GM06990 (cell line): ENCODE measurements at regions not wholly inside any gene's neighbourhood (a gene's known extent, or its start where the extent isn't known, plus 50 kb on each side); places are given as distances from the start of the nearest gene placed in this dataset.

Source experiments
- DNase-seq: peaks from one replicate; pipeline ENCODE4 v3.0.0-alpha.2; 2011; ENCODE audit not compliant: insufficient read length; ENCODE audit errors: extremely low read depth
- H3K27me3 ChIP-seq: replicated peaks from 2 replicates; pipeline ENCODE4 v1.6.0; 2011; ENCODE audit warnings: low read length; ENCODE audit not compliant: control insufficient read depth, insufficient read depth
- H3K36me3 ChIP-seq: 2 replicates; pipeline ENCODE4 v1.5.1; 2011; ENCODE audit warnings: low read length; ENCODE audit not compliant: control insufficient read depth, insufficient read depth
- H3K4me3 ChIP-seq: replicated peaks from 2 replicates; pipeline ENCODE4 v1.5.1; 2011; ENCODE audit warnings: low read depth, mild to moderate bottlenecking, control low read depth, low read length
- CTCF ChIP-seq: IDR thresholded peaks from 2 replicates; pipeline ENCODE4 v1.5.1; 2011; ENCODE audit warnings: low read length, control low read depth, mild to moderate bottlenecking, inconsistent platforms; ENCODE audit not compliant: insufficient read depth, poor library complexity, severe bottlenecking

GRCh38 chr6:4395386-4395785 lies 260.0 kb upstream of the ECI2 start:
- H3K27me3 ChIP-seq, result no peaks in the 10 kb centered on the region
- H3K4me3 ChIP-seq, result no peak overlapping the region
- no peak for TF ChIP-seq CTCF
- no peak for DNase-seq
- no peaks in the 10 kb centered on the region for H3K36me3 ChIP-seq

- H3K27me3 ChIP-seq, result no peaks in the 10 kb centered on the region
- TF ChIP-seq CTCF, result no peak
- H3K36me3 ChIP-seq, result no peaks in the 10 kb centered on the region
- no peak for DNase-seq
- H3K4me3 ChIP-seq, result no peak overlapping the region
Measured at GRCh38 chr6:4394786-4395185, 259.4 kb upstream of the ECI2 start.

- Histone ChIP-seq H3K27me3 (no peaks in the 10 kb centered on the region), H3K36me3 (no peaks in the 10 kb centered on the region), H3K4me3 (no peak overlapping the region)
- DNase-seq, result no peak
- TF ChIP-seq CTCF, result no peak
Measured at GRCh38 chr6:4388675-4389074, 253.3 kb upstream of the ECI2 start.

- no peak for TF ChIP-seq CTCF
- no peak overlapping the region for H3K4me3 ChIP-seq
Measured at GRCh38 chr6:4384656-4385055, 249.3 kb upstream of the ECI2 start.

GRCh38 chr6:4383910-4384638 lies 248.7 kb upstream of the ECI2 start:
- no peak overlapping the region for H3K4me3 ChIP-seq
- no peaks in the 10 kb centered on the region for H3K36me3 ChIP-seq
- no peak for DNase-seq
- no peak for TF ChIP-seq CTCF
- H3K27me3 ChIP-seq, result no peaks in the 10 kb centered on the region

More at GRCh38 chr6:4384656-4385055, 249.3 kb upstream of the ECI2 start:
- no peaks in the 10 kb centered on the region for H3K36me3 ChIP-seq
- DNase-seq, result no peak
- no peaks in the 10 kb centered on the region for H3K27me3 ChIP-seq
